NB4 (cell line): ENCODE measurements at regions not wholly inside any gene's neighbourhood (a gene's known extent, or its start where the extent isn't known, plus 50 kb on each side); places are given as distances from the start of the nearest gene placed in this dataset.

Source experiments
- CTCF ChIP-seq: IDR thresholded peaks from one replicate; pipeline ENCODE4 v1.5.1; 2012; ENCODE audit warnings: low read depth, low read length
- MAX ChIP-seq: IDR thresholded peaks from 2 replicates; pipeline ENCODE4 v1.6.1; 2011; ENCODE audit warnings: low read depth, low read length
- MYC ChIP-seq: IDR thresholded peaks from 2 replicates; pipeline ENCODE4 v1.6.1; 2011; ENCODE audit warnings: low read depth, low read length
- POLR2A ChIP-seq: IDR thresholded peaks from 2 replicates; pipeline ENCODE4 v1.6.1; 2011; ENCODE audit warnings: mild to moderate bottlenecking; ENCODE audit not compliant: insufficient read length; ENCODE audit errors: extremely low read depth

GRCh38 chr14:21795456-21795855, 121.8 kb upstream of the OR4E1 start:
- TF ChIP-seq CTCF (no peak), POLR2A (no peak), MAX (no peak), MYC (no peak)
